GM13976 (cell line): ENCODE measurements at regions not wholly inside any gene's neighbourhood (a gene's known extent, or its start where the extent isn't known, plus 50 kb on each side); places are given as distances from the start of the nearest gene placed in this dataset.

Experiments
- DNase-seq: peaks from one replicate; pipeline ENCODE4 v3.0.0; 2012; ENCODE audit warnings: low spot score
- CTCF ChIP-seq: IDR thresholded peaks from 2 replicates; pipeline ENCODE4 v1.5.1; 2012; ENCODE audit warnings: borderline replicate concordance, mild to moderate bottlenecking; ENCODE audit not compliant: insufficient read depth; ENCODE audit errors: extremely low read depth, missing control alignments, control extremely low read depth
- in situ Hi-C: fragments of 300-500 bp; cut with MboI; formaldehyde crosslinking; loops from one replicate; pipeline ENCODE4 v1.12.0; 2022; ENCODE audit warnings: low sequenced_read_pairs, mixed read lengths, inconsistent platforms; ENCODE audit not compliant: unreplicated experiment

- DNase-seq: no peak
- in situ Hi-C loops: no loop called here
- TF ChIP-seq CTCF: no peak
These were observed 1551.3 kb downstream of the CDH8 start for GRCh38 chr16:60484901-60485300.

GRCh38 chr16:60481591-60481990, 1554.6 kb downstream of the CDH8 start:
- no peak for DNase-seq
- in situ Hi-C loops: no loop called here
- TF ChIP-seq CTCF: no peak

- DNase-seq: no peak
- no peak for TF ChIP-seq CTCF
- in situ Hi-C loops: no loop called here
These were observed 1557.4 kb downstream of the CDH8 start for GRCh38 chr16:60478810-60479209.

GRCh38 chr16:60463986-60464385, 1572.3 kb downstream of the CDH8 start:
- DNase-seq: no peak
- in situ Hi-C loops: no loop called here
- no peak for TF ChIP-seq CTCF

- in situ Hi-C loops: no loop called here
- TF ChIP-seq CTCF: no peak
- no peak for DNase-seq
These were observed 1576.8 kb downstream of the CDH8 start for GRCh38 chr16:60459463-60459862.

- no peak for TF ChIP-seq CTCF
- in situ Hi-C loops: no loop called here
- DNase-seq: no peak
These were observed 1578.0 kb downstream of the CDH8 start for GRCh38 chr16:60458255-60458654.

GRCh38 chr16:60452646-60453045, 1583.6 kb downstream of the CDH8 start:
- in situ Hi-C loops: no loop called here
- DNase-seq: no peak
- TF ChIP-seq CTCF: no peak
